ENCODE measurements at regions not wholly inside any gene's neighbourhood (a gene's known extent, or its start where the extent isn't known, plus 50 kb on each side); places are given as distances from the start of the nearest gene placed in this dataset.
"Not testable (repeated sequence)": the region's sequence is repeated elsewhere in the genome, so short reads cannot be mapped to it uniquely, and the experiment has no call there.

GRCh38 chr12:90663949-90664348 lies 291.0 kb downstream of the CCER1 start:
- not testable (repeated sequence) for TF ChIP-seq CTCF (conservative IDR thresholded peaks at IDR 0.05 in 1 of 2, IDR thresholded peaks at IDR 0.05 in 1 of 2; ENCODE audit: low read depth in 1 of 2, low read length in 2 of 2); EZH2 (IDR thresholded peaks at IDR 0.05; ENCODE audit: low read length, missing control alignments)
